Calu3 (cell line): ENCODE measurements at regions not wholly inside any gene's neighbourhood (a gene's known extent, or its start where the extent isn't known, plus 50 kb on each side); places are given as distances from the start of the nearest gene placed in this dataset.

Experiments
- BruUV-seq: library from RNA; stranded (reverse); fragments of 400-500 nt; replicated peaks from 2 replicates; lab custom pipeline; 2021; lab: Mats Ljungman, UMichigan
- CTCF ChIA-PET: fragments of 300-600 bp; sonication (Branson Sonifier 250); formaldehyde crosslinking; loops from one replicate; lab custom pipeline; 2022; ENCODE audit warnings: antibody characterized with exemption; lab: Charles Lee
- DNase-seq: peaks from one replicate; pipeline ENCODE4 v3.0.0; 2022
- H3K27ac Mint-ChIP-seq: one replicate; pipeline ENCODE4 v1.8.0; 2022; ENCODE audit warnings: mixed read lengths; ENCODE audit not compliant: unreplicated experiment
- H3K27me3 Mint-ChIP-seq: one replicate; pipeline ENCODE4 v1.8.0; 2022; ENCODE audit warnings: mixed read lengths; ENCODE audit not compliant: unreplicated experiment
- H3K36me3 Mint-ChIP-seq: one replicate; pipeline ENCODE4 v1.8.0; 2022; ENCODE audit warnings: mild to moderate bottlenecking, moderate library complexity, mixed read lengths; ENCODE audit not compliant: insufficient read depth, unreplicated experiment
- H3K4me1 Mint-ChIP-seq: one replicate; pipeline ENCODE4 v1.8.0; 2022; ENCODE audit warnings: mild to moderate bottlenecking, low read depth, mixed read lengths; ENCODE audit not compliant: unreplicated experiment
- H3K4me3 Mint-ChIP-seq: one replicate; pipeline ENCODE4 v1.8.0; 2022; ENCODE audit warnings: mild to moderate bottlenecking, low read depth, moderate library complexity, mixed read lengths; ENCODE audit not compliant: unreplicated experiment
- H3K9me3 Mint-ChIP-seq: one replicate; pipeline ENCODE4 v1.8.0; 2022; ENCODE audit warnings: low read depth, mixed read lengths; ENCODE audit not compliant: unreplicated experiment
- CTCF ChIP-seq: fragments of 200-600 bp; IDR thresholded peaks from one replicate; pipeline ENCODE4 v1.8.0; 2022; ENCODE audit warnings: antibody characterized with exemption; ENCODE audit not compliant: unreplicated experiment
- intact Hi-C: fragments of 100-400 bp; cut with micrococcal nuclease; formaldehyde crosslinking; loops from one replicate; pipeline ENCODE4 v1.10.0; 2022; ENCODE audit not compliant: unreplicated experiment

GRCh38 chr1:163730411-163730821, 408.7 kb downstream of the NUF2 start:
- no peaks in the 10 kb centered on the region for H3K4me1 Mint-ChIP-seq
- H3K36me3 Mint-ChIP-seq = no peaks in the 10 kb centered on the region
- H3K27ac Mint-ChIP-seq = no peak overlapping the region
- intact Hi-C loops = no loop called here
- no peak for TF ChIP-seq CTCF
- BruUV-seq = no TSS peak
- peaks cover 19% of the 10 kb centered on the region for H3K9me3 Mint-ChIP-seq
- DNase-seq = no peak
- H3K27me3 Mint-ChIP-seq = no peaks in the 10 kb centered on the region
- no peak overlapping the region for H3K4me3 Mint-ChIP-seq
- CTCF ChIA-PET = no interaction called here

GRCh38 chr1:163737261-163737660, 415.5 kb downstream of the NUF2 start:
- no peak for DNase-seq
- CTCF ChIA-PET = no interaction called here
- Mint-ChIP-seq H3K27ac (no peak overlapping the region), H3K4me3 (no peak overlapping the region), H3K36me3 (no peaks in the 10 kb centered on the region), H3K4me1 (no peaks in the 10 kb centered on the region), H3K27me3 (no peaks in the 10 kb centered on the region), H3K9me3 (peaks cover 3% of the 10 kb centered on the region)
- no TSS peak for BruUV-seq
- no peak for TF ChIP-seq CTCF
- intact Hi-C loops = no loop called here

- Mint-ChIP-seq H3K9me3 (peaks cover 13% of the 10 kb centered on the region), H3K4me1 (no peaks in the 10 kb centered on the region), H3K27me3 (no peaks in the 10 kb centered on the region), H3K4me3 (no peak overlapping the region), H3K36me3 (no peaks in the 10 kb centered on the region), H3K27ac (no peak overlapping the region)
- no TSS peak for BruUV-seq
- no peak for TF ChIP-seq CTCF
- CTCF ChIA-PET = no interaction called here
- DNase-seq = no peak
- intact Hi-C loops = no loop called here
Measured at GRCh38 chr1:163744301-163744887, 422.6 kb downstream of the NUF2 start.

GRCh38 chr1:163745204-163745603, 423.4 kb downstream of the NUF2 start:
- DNase-seq = no peak
- Mint-ChIP-seq H3K4me1 (no peaks in the 10 kb centered on the region), H3K27ac (no peak overlapping the region), H3K9me3 (peaks cover 16% of the 10 kb centered on the region), H3K27me3 (no peaks in the 10 kb centered on the region), H3K4me3 (no peak overlapping the region), H3K36me3 (no peaks in the 10 kb centered on the region)
- CTCF ChIA-PET = no interaction called here
- BruUV-seq = no TSS peak
- intact Hi-C loops = no loop called here
- TF ChIP-seq CTCF = no peak
